Nephron progenitor cell (in vitro differentiated cells): ENCODE measurements at regions not wholly inside any gene's neighbourhood (a gene's known extent, or its start where the extent isn't known, plus 50 kb on each side); places are given as distances from the start of the nearest gene placed in this dataset.
A peak's percentile ranks its signal among the peaks of the same experiment; 100 is the strongest.

Experiments
- DNase-seq: peaks from one replicate; pipeline ENCODE4 v3.0.0; 2021
- H3K27ac Mint-ChIP-seq: 2 replicates; pipeline ENCODE4 v1.8.0; 2021; ENCODE audit warnings: mild to moderate bottlenecking, moderate library complexity, mixed read lengths
- H3K27me3 Mint-ChIP-seq: 2 replicates; pipeline ENCODE4 v1.8.0; 2021; ENCODE audit warnings: mild to moderate bottlenecking, low read depth, mixed read lengths; ENCODE audit not compliant: poor library complexity
- H3K36me3 Mint-ChIP-seq: 2 replicates; pipeline ENCODE4 v1.8.0; 2021; ENCODE audit warnings: low read depth, mixed read lengths
- H3K4me1 Mint-ChIP-seq: 2 replicates; pipeline ENCODE4 v1.8.0; 2021; ENCODE audit warnings: mixed read lengths
- H3K4me3 Mint-ChIP-seq: 2 replicates; pipeline ENCODE4 v1.8.0; 2021; ENCODE audit warnings: mild to moderate bottlenecking, moderate library complexity, mixed read lengths
- H3K9me3 Mint-ChIP-seq: 2 replicates; pipeline ENCODE4 v1.8.0; 2021; ENCODE audit warnings: mild to moderate bottlenecking, moderate library complexity, mixed read lengths
- TF ChIP-seq, protein P1 (sequence below): fragments of 200-600 bp; sonication (generic); IDR thresholded peaks from 2 replicates; pipeline ENCODE4 v1.5.0; 2021; ENCODE audit warnings: antibody characterized with exemption

DNA sequence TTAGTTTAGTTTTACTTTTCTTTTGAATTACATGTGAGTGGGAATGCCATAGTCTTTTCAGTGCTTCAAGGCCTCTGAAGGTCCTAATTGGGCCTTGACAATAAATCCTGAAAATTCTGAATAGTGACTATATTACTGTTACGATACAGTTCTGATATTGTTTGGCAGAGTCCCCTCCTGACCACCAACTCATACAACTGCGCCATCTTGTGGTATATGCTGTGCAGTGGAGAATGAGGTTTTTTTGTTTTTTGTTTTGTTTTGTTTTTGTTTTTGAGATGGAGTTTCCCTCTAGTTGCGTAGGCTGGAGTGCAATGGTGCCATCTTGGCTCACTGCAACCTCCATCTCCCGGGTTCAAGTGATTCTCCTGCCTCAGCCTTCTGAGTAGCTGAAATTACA lies 56.6 kb upstream of the CHRDL1 start:
- H3K27ac Mint-ChIP-seq = no peak overlapping the region
- peaks cover 5% of the 10 kb centered on the region for H3K27me3 Mint-ChIP-seq
- H3K4me1 Mint-ChIP-seq = peaks cover 19% of the 10 kb centered on the region
- H3K9me3 Mint-ChIP-seq = peaks cover under 1% of the 10 kb centered on the region
- H3K4me3 Mint-ChIP-seq = no peak overlapping the region
- DNase-seq = peak; percentile 36
- TF ChIP-seq, protein P1, sequence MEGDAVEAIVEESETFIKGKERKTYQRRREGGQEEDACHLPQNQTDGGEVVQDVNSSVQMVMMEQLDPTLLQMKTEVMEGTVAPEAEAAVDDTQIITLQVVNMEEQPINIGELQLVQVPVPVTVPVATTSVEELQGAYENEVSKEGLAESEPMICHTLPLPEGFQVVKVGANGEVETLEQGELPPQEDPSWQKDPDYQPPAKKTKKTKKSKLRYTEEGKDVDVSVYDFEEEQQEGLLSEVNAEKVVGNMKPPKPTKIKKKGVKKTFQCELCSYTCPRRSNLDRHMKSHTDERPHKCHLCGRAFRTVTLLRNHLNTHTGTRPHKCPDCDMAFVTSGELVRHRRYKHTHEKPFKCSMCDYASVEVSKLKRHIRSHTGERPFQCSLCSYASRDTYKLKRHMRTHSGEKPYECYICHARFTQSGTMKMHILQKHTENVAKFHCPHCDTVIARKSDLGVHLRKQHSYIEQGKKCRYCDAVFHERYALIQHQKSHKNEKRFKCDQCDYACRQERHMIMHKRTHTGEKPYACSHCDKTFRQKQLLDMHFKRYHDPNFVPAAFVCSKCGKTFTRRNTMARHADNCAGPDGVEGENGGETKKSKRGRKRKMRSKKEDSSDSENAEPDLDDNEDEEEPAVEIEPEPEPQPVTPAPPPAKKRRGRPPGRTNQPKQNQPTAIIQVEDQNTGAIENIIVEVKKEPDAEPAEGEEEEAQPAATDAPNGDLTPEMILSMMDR = peak; percentile 69
- no peaks in the 10 kb centered on the region for H3K36me3 Mint-ChIP-seq

DNA sequence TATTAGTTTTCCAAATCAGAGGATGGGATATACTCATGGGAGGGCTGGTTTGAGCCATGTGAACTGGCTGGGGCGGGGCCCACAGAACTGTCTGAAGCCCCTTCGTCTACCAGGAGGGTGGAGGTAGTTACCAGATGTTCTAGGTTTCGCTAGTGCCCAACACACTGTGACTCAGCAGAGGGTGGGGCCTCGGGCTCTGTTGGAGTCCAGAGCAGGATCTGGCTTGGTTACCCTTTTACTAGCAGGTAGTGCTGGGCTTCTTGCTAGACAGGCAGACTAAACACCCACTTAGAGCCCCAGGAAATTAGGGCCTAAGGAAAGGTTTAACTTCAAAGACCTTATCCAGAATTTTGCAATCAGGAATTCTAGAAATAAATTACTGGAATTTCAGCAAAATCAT lies 56.2 kb upstream of the CHRDL1 start:
- H3K4me3 Mint-ChIP-seq = no peak overlapping the region
- peaks cover 22% of the 10 kb centered on the region for H3K4me1 Mint-ChIP-seq
- H3K27ac Mint-ChIP-seq = no peak overlapping the region
- no peak for DNase-seq
- TF ChIP-seq, protein P1 = no peak
- H3K27me3 Mint-ChIP-seq = peaks cover 7% of the 10 kb centered on the region
- H3K9me3 Mint-ChIP-seq = no peaks in the 10 kb centered on the region
- no peaks in the 10 kb centered on the region for H3K36me3 Mint-ChIP-seq

DNA sequence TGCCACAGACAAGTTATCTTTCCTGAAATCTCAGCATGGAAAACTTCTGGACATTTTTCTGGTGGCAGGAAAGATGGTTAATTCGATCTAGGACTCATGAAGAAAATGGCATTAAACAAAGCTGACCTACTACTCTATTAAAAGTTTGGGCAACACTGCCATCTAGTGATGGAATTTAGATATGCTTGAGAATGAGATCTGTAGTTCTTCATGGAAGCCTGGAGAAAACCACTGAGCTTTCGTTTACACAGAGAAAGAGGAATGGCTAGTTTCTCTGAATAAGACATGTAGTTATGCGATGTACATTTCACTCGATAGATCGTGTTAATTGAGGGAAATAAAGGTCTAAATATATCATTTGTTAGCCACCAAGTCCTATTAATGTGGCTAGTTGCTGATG lies 51.7 kb upstream of the CHRDL1 start:
- H3K36me3 Mint-ChIP-seq = no peaks in the 10 kb centered on the region
- H3K27ac Mint-ChIP-seq = no peak overlapping the region
- peak; percentile 38 for DNase-seq

DNA sequence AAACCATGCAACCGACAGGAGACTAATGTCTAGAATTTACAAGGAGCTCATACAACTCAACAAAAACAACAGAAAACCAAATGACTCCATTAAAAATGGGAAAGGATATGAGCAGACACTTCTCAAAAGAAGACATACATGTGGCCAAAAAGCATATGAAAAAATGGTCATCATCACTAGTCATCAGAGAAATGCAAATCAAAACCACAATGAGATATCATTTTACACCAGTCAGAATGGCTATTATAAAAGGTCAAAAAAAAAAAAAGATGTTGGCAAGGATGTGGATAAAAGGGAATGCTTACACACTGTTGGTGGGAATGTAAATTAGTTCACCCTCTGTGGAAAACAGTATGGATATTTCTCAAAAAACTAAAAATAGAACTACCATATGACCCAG lies 50.5 kb upstream of the CHRDL1 start:
- DNase-seq = no peak
- Mint-ChIP-seq H3K27ac (no peak overlapping the region), H3K4me1 (peaks cover 7% of the 10 kb centered on the region), H3K4me3 (no peak overlapping the region), H3K9me3 (no peaks in the 10 kb centered on the region), H3K27me3 (peaks cover 16% of the 10 kb centered on the region), H3K36me3 (no peaks in the 10 kb centered on the region)
- TF ChIP-seq, protein P1 = no peak

More for the DNA sequence above, 51.7 kb upstream of the CHRDL1 start:
- H3K4me3 Mint-ChIP-seq = no peak overlapping the region
- TF ChIP-seq, protein P1 = peak; percentile 76
- H3K9me3 Mint-ChIP-seq = no peaks in the 10 kb centered on the region
- H3K27me3 Mint-ChIP-seq = peaks cover 14% of the 10 kb centered on the region
- peaks cover 7% of the 10 kb centered on the region for H3K4me1 Mint-ChIP-seq
